ENCODE measurements at regions not wholly inside any gene's neighbourhood (a gene's known extent, or its start where the extent isn't known, plus 50 kb on each side); places are given as distances from the start of the nearest gene placed in this dataset.

DNA sequence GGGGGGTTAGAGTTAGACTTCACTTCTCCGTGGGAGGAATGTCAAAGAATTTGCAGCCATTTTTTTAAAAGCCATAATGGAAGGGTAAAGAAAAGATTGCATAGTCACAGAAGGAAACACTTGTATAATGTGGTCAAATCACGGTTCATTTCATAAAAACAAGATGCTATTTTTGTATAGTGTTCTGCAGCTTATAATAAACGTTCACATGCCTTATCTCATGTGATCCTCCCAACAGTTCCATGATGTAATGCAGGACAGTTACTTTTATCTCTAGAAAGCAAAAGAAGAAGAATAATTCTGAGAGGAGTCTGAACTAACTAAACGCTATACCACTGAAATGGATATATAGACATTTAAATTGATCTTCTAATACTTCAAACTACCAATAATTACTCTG, 71.3 kb upstream of the CAMK2D start:
- Histone ChIP-seq H3K4me3 (ENCODE audit: low read depth, low read length) (no peak overlapping the region), H3K27me3 (ENCODE audit: control insufficient read depth, insufficient read depth, low read length) (no peaks in the 10 kb centered on the region), H3K36me3 (ENCODE audit: control insufficient read depth, insufficient read depth, low read length) (no peaks in the 10 kb centered on the region)
- ChIA-PET CTCF (interaction anchor here (0.7 kb wide), 1 partner anchor 50 kb away, joined by 3 read pairs; no protein-coding TSS in a partner anchor), POLR2A (no interaction called here)
- TF ChIP-seq, protein P1, sequence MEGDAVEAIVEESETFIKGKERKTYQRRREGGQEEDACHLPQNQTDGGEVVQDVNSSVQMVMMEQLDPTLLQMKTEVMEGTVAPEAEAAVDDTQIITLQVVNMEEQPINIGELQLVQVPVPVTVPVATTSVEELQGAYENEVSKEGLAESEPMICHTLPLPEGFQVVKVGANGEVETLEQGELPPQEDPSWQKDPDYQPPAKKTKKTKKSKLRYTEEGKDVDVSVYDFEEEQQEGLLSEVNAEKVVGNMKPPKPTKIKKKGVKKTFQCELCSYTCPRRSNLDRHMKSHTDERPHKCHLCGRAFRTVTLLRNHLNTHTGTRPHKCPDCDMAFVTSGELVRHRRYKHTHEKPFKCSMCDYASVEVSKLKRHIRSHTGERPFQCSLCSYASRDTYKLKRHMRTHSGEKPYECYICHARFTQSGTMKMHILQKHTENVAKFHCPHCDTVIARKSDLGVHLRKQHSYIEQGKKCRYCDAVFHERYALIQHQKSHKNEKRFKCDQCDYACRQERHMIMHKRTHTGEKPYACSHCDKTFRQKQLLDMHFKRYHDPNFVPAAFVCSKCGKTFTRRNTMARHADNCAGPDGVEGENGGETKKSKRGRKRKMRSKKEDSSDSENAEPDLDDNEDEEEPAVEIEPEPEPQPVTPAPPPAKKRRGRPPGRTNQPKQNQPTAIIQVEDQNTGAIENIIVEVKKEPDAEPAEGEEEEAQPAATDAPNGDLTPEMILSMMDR (IDR thresholded peaks at IDR 0.05; ENCODE audit: insufficient read depth, low read depth, low read length): no peak
- no peak for DNase-seq (ENCODE audit: low read depth)

- H3K27me3 ChIP-seq (ENCODE audit: control insufficient read depth, insufficient read depth, low read length): no peaks in the 10 kb centered on the region
- H3K4me3 ChIP-seq (ENCODE audit: low read depth, low read length): no peak overlapping the region
- ChIA-PET POLR2A (no interaction called here), CTCF (interaction anchor here (0.7 kb wide), 2 partner anchors 176 to 292 kb away, joined by 3 read pairs; no protein-coding TSS in a partner anchor)
- no peaks in the 10 kb centered on the region for H3K36me3 ChIP-seq (ENCODE audit: control insufficient read depth, insufficient read depth, low read length)
- DNase-seq (ENCODE audit: low read depth): no peak
- TF ChIP-seq, protein P1 (IDR thresholded peaks at IDR 0.05; ENCODE audit: insufficient read depth, low read depth, low read length): no peak
These were observed 69.9 kb upstream of the CAMK2D start for GRCh38 chr4:113831457-113831856.

GRCh38 chr4:113828702-113829101, 67.2 kb upstream of the CAMK2D start:
- ChIA-PET CTCF (no interaction called here), POLR2A (no interaction called here)
- Histone ChIP-seq H3K4me3 (ENCODE audit: low read depth, low read length) (no peak overlapping the region), H3K27me3 (ENCODE audit: control insufficient read depth, insufficient read depth, low read length) (no peaks in the 10 kb centered on the region), H3K36me3 (ENCODE audit: control insufficient read depth, insufficient read depth, low read length) (no peaks in the 10 kb centered on the region)
- TF ChIP-seq, protein P1 (IDR thresholded peaks at IDR 0.05; ENCODE audit: insufficient read depth, low read depth, low read length): no peak
- no peak for DNase-seq (ENCODE audit: low read depth)

DNA sequence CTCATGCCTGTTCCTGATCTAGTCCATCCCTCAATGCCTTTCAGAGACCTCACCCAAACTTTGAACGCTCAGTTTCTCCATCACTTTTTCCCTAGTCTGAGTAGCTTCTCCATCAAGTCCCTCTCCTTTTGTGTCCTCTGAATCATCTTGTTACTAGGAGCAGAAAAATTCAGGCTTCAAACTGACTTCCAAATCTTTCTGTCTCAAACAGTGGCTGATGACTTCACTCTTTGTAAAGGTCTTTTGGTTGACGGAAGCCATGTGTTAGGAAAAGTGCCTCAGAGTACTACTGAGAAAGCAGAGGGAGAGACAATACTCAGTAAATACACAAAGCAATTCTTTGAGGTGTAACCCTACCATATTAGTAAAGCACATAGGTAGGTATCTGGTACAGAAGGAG, 65.7 kb upstream of the CAMK2D start:
- no peaks in the 10 kb centered on the region for H3K27me3 ChIP-seq (ENCODE audit: control insufficient read depth, insufficient read depth, low read length)
- no peak for DNase-seq (ENCODE audit: low read depth)
- ChIA-PET CTCF (interaction anchor here (1.5 kb wide), 1 partner anchor 46 kb away, joined by 4 read pairs; no protein-coding TSS in a partner anchor), POLR2A (no interaction called here)
- TF ChIP-seq, protein P1 (IDR thresholded peaks at IDR 0.05; ENCODE audit: insufficient read depth, low read depth, low read length): no peak
- no peak overlapping the region for H3K4me3 ChIP-seq (ENCODE audit: low read depth, low read length)
- no peaks in the 10 kb centered on the region for H3K36me3 ChIP-seq (ENCODE audit: control insufficient read depth, insufficient read depth, low read length)

GRCh38 chr4:113826421-113826820, 64.9 kb upstream of the CAMK2D start:
- no peaks in the 10 kb centered on the region for H3K27me3 ChIP-seq (ENCODE audit: control insufficient read depth, insufficient read depth, low read length)
- TF ChIP-seq, protein P1 (IDR thresholded peaks at IDR 0.05; ENCODE audit: insufficient read depth, low read depth, low read length): no peak
- H3K36me3 ChIP-seq (ENCODE audit: control insufficient read depth, insufficient read depth, low read length): no peaks in the 10 kb centered on the region
- POLR2A ChIA-PET: interaction anchor here (0.7 kb wide), 1 partner anchor 83 kb away, joined by 3 read pairs; no protein-coding TSS in a partner anchor
- no peak overlapping the region for H3K4me3 ChIP-seq (ENCODE audit: low read depth, low read length)
- no peak for DNase-seq (ENCODE audit: low read depth)
- CTCF ChIA-PET: interaction anchor here (0.7 to 1.5 kb wide), 2 partner anchors 24 to 47 kb away, joined by 3 to 4 read pairs; no protein-coding TSS in a partner anchor

Measured in BJ (cell line).